ENCODE measurements at regions not wholly inside any gene's neighbourhood (a gene's known extent, or its start where the extent isn't known, plus 50 kb on each side); places are given as distances from the start of the nearest gene placed in this dataset.

DNA sequence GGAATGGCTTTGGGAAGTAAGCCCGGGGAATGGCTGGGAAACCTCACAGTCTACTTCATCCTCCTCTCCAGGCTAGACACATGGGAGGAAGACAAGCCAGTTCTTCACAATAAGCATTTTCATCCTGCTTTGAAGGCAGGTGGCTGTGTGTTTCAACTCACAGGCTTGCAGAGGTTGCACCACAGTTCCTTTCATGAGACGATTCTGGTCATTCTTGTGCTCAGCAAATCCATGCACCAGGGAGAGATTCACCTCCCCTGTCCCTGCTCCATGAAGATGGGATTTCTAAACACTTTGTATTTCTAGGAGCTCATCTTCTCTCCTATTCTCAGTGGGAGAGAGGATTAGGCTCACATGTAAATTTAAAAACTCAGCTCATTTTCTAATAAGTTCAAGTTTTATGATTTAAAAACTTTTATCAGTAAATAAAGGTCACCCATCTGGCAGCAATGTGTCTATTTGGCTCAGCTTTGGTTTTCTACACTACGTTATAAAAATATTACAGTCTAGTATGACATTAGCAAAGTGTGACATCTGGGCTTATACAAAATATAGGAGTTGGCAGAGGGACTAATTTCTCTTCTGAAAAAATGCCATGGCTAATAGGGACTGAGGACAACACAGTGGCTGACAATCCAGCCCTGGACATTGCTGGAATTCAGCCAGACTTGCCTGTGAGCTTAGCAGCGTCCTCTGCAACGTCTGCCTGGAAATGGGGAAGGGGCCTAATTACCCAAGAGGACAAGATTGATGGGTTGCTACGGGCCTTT lies 283.2 kb upstream of the SLC10A2 start:
- no peaks in the 10 kb centered on the region for H3K27me3 Mint-ChIP-seq (ENCODE audit: unreplicated experiment)
- peaks cover 16% of the 10 kb centered on the region for H3K36me3 Mint-ChIP-seq (ENCODE audit: unreplicated experiment)
- DNase-seq: peak; percentile 19
- TF ChIP-seq CTCF (IDR thresholded peaks at IDR 0.05; ENCODE audit: partially characterized antibody, unreplicated experiment): no peak
- no peak overlapping the region for H3K27ac Mint-ChIP-seq (ENCODE audit: unreplicated experiment)
- peaks cover 24% of the 10 kb centered on the region for H3K4me1 Mint-ChIP-seq (ENCODE audit: low read depth, unreplicated experiment)
- H3K4me3 Mint-ChIP-seq (ENCODE audit: unreplicated experiment): no peak overlapping the region
- peaks cover under 1% of the 10 kb centered on the region for H3K9me3 Mint-ChIP-seq (ENCODE audit: unreplicated experiment)

DNA sequence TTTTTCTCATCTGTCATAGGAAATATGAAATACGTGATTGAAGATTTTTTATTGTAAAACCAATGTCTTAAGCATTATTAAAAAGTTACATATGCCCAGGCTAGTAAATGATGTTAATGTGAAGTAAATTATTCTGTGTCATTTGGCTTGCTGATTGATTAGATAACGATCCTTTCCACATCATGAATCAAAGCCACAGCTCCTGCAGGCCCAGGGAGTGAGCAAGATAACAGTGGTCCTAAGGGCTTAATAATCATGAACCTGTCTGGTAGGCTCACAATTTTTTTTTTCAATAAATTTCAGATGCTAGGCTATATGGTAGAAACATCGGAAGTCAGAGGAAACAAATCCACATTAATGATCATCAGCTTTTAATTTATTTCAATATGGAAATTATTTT lies 269.0 kb upstream of the SLC10A2 start:
- no peak for DNase-seq
- Mint-ChIP-seq H3K4me1 (ENCODE audit: low read depth, unreplicated experiment) (peaks cover 4% of the 10 kb centered on the region), H3K27ac (ENCODE audit: unreplicated experiment) (no peak overlapping the region), H3K4me3 (ENCODE audit: unreplicated experiment) (no peak overlapping the region), H3K36me3 (ENCODE audit: unreplicated experiment) (peaks cover under 1% of the 10 kb centered on the region), H3K9me3 (ENCODE audit: unreplicated experiment) (peaks cover 4% of the 10 kb centered on the region), H3K27me3 (ENCODE audit: unreplicated experiment) (no peaks in the 10 kb centered on the region)
- TF ChIP-seq CTCF (IDR thresholded peaks at IDR 0.05; ENCODE audit: partially characterized antibody, unreplicated experiment): no peak

- no peak for TF ChIP-seq CTCF (IDR thresholded peaks at IDR 0.05; ENCODE audit: partially characterized antibody, unreplicated experiment)
- Mint-ChIP-seq H3K9me3 (ENCODE audit: unreplicated experiment) (peaks cover 3% of the 10 kb centered on the region), H3K27ac (ENCODE audit: unreplicated experiment) (no peak overlapping the region), H3K4me3 (ENCODE audit: unreplicated experiment) (no peak overlapping the region), H3K36me3 (ENCODE audit: unreplicated experiment) (no peaks in the 10 kb centered on the region), H3K4me1 (ENCODE audit: low read depth, unreplicated experiment) (peaks cover 4% of the 10 kb centered on the region), H3K27me3 (ENCODE audit: unreplicated experiment) (no peaks in the 10 kb centered on the region)
- no peak for DNase-seq
These were observed 265.7 kb upstream of the SLC10A2 start for GRCh38 chr13:103331924-103332323.

GRCh38 chr13:103328899-103329298 lies 262.7 kb upstream of the SLC10A2 start:
- no peaks in the 10 kb centered on the region for H3K27me3 Mint-ChIP-seq (ENCODE audit: unreplicated experiment)
- no peaks in the 10 kb centered on the region for H3K36me3 Mint-ChIP-seq (ENCODE audit: unreplicated experiment)
- no peak for TF ChIP-seq CTCF (IDR thresholded peaks at IDR 0.05; ENCODE audit: partially characterized antibody, unreplicated experiment)
- H3K4me1 Mint-ChIP-seq (ENCODE audit: low read depth, unreplicated experiment): peaks cover 4% of the 10 kb centered on the region
- H3K27ac Mint-ChIP-seq (ENCODE audit: unreplicated experiment): no peak overlapping the region
- H3K4me3 Mint-ChIP-seq (ENCODE audit: unreplicated experiment): no peak overlapping the region
- DNase-seq: no peak
- H3K9me3 Mint-ChIP-seq (ENCODE audit: unreplicated experiment): peaks cover 3% of the 10 kb centered on the region

- Mint-ChIP-seq H3K27me3 (ENCODE audit: unreplicated experiment) (no peaks in the 10 kb centered on the region), H3K36me3 (ENCODE audit: unreplicated experiment) (no peaks in the 10 kb centered on the region), H3K4me1 (ENCODE audit: low read depth, unreplicated experiment) (no peaks in the 10 kb centered on the region), H3K9me3 (ENCODE audit: unreplicated experiment) (peaks cover 3% of the 10 kb centered on the region), H3K27ac (ENCODE audit: unreplicated experiment) (no peak overlapping the region), H3K4me3 (ENCODE audit: unreplicated experiment) (no peak overlapping the region)
- no peak for DNase-seq
- no peak for TF ChIP-seq CTCF (IDR thresholded peaks at IDR 0.05; ENCODE audit: partially characterized antibody, unreplicated experiment)
These were observed 260.1 kb upstream of the SLC10A2 start for GRCh38 chr13:103326326-103326725.
